ENCODE measurements at regions not wholly inside any gene's neighbourhood (a gene's known extent, or its start where the extent isn't known, plus 50 kb on each side); places are given as distances from the start of the nearest gene placed in this dataset.

DNA sequence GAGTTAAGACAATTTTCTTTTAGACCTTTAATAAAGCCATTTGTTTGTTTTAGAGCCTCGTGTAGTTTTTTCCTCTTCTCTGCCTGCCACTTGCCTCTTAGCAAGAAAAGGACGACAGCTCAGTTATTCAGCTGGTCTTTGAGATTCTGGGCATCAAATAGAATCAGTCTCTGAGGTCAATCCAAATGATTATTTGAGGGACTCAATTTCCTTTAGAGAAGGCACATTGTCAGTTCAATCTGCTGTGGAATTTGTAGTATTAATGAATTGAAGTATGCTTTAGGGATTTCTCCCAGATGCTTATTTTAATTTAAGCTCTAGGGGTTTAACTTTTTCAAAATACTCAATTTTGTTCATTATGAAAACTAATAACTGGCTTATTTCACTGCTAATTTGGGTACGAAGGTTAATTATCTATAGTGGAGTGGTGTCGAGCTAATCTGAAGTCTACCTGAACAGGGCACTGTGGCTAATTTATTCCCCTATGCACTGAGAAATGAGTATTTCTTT lies 841.2 kb upstream of the AUTS2 start:
- DNase-seq, result no peak
- H3K4me3 ChIP-seq, result no peak overlapping the region
- TF ChIP-seq POLR2A (IDR thresholded peaks at IDR 0.05), result no peak
- TF ChIP-seq, protein P1, sequence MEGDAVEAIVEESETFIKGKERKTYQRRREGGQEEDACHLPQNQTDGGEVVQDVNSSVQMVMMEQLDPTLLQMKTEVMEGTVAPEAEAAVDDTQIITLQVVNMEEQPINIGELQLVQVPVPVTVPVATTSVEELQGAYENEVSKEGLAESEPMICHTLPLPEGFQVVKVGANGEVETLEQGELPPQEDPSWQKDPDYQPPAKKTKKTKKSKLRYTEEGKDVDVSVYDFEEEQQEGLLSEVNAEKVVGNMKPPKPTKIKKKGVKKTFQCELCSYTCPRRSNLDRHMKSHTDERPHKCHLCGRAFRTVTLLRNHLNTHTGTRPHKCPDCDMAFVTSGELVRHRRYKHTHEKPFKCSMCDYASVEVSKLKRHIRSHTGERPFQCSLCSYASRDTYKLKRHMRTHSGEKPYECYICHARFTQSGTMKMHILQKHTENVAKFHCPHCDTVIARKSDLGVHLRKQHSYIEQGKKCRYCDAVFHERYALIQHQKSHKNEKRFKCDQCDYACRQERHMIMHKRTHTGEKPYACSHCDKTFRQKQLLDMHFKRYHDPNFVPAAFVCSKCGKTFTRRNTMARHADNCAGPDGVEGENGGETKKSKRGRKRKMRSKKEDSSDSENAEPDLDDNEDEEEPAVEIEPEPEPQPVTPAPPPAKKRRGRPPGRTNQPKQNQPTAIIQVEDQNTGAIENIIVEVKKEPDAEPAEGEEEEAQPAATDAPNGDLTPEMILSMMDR (IDR thresholded peaks at IDR 0.05), result no peak
- WGBS, 2 donors, result 55 to 56% methylated on average over 4 of the region's 4 CpGs
- H3K27me3 ChIP-seq, result peaks cover 0 to 6% (median 0%) of the 10 kb centered on the region in 4 donors
- H3K27ac ChIP-seq, result no peak overlapping the region
- intact Hi-C loops (cut with DNase I), result no loop called here
- no peaks in the 10 kb centered on the region for H3K4me1 ChIP-seq
- H3K36me3 ChIP-seq, result no peaks in the 10 kb centered on the region
- H3K9me3 ChIP-seq, result no peaks in the 10 kb centered on the region

- Histone ChIP-seq H3K9me3 (peaks cover 0 to 17% (median 9%) of the 10 kb centered on the region in 3 donors), H3K27ac (no peak overlapping the region), H3K27me3 (peaks cover 0 to 3% (median 0%) of the 10 kb centered on the region in 4 donors), H3K4me3 (no peak overlapping the region), H3K36me3 (no peaks in the 10 kb centered on the region), H3K4me1 (no peaks in the 10 kb centered on the region)
- TF ChIP-seq, protein P1 (IDR thresholded peaks at IDR 0.05), result no peak
- TF ChIP-seq POLR2A (IDR thresholded peaks at IDR 0.05), result no peak
- WGBS, 2 donors, result 63 to 67% methylated on average over 3 of the region's 3 CpGs
- intact Hi-C loops (cut with DNase I), result no loop called here
- DNase-seq, result no peak
Observed at GRCh38 chr7:68760556-68760955, 837.7 kb upstream of the AUTS2 start.

GRCh38 chr7:68767462-68767861 lies 830.8 kb upstream of the AUTS2 start:
- Histone ChIP-seq H3K4me1 (no peaks in the 10 kb centered on the region), H3K36me3 (no peaks in the 10 kb centered on the region), H3K27me3 (peaks cover 0 to 3% (median 0%) of the 10 kb centered on the region in 4 donors), H3K27ac (no peak overlapping the region), H3K9me3 (peaks cover 0 to 15% (median 8%) of the 10 kb centered on the region in 3 donors), H3K4me3 (no peak overlapping the region)
- DNase-seq, result no peak
- intact Hi-C loops (cut with DNase I), result no loop called here
- no peak for TF ChIP-seq POLR2A (IDR thresholded peaks at IDR 0.05)
- WGBS, 2 donors, result 63 to 78% methylated on average over 4 of the region's 4 CpGs

DNA sequence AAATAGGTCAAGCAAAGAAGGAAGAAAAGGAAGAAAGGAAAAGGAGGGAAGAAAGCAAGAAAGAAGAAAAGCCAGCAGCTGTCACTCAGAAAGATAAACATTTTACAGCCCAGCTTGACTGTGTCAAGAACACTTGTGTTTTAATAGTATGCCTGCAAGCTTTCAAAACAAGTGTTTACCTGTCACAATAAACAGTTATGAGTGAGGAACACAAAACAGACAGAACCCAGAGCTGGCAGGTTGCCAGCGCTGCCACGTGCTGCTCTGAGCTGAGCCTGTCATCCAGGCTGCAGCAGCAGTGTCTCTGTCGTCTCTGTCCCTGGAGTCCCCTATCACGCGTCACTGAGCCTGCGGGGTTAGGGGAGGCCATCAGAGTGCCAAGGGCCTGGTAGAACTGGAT lies 827.6 kb upstream of the AUTS2 start:
- Histone ChIP-seq H3K4me3 (no peak overlapping the region), H3K9me3 (no peaks in the 10 kb centered on the region), H3K36me3 (no peaks in the 10 kb centered on the region), H3K4me1 (no peaks in the 10 kb centered on the region), H3K27me3 (no peaks in the 10 kb centered on the region), H3K27ac (no peak overlapping the region)
- TF ChIP-seq POLR2A (IDR thresholded peaks at IDR 0.05), result no peak
- TF ChIP-seq, protein P1 (IDR thresholded peaks at IDR 0.05), result no peak
- WGBS, 2 donors, result 19 to 48% methylated on average over 3 to 6 of the region's 6 CpGs
- intact Hi-C loops (cut with DNase I), result no loop called here
- no peak for DNase-seq

DNA sequence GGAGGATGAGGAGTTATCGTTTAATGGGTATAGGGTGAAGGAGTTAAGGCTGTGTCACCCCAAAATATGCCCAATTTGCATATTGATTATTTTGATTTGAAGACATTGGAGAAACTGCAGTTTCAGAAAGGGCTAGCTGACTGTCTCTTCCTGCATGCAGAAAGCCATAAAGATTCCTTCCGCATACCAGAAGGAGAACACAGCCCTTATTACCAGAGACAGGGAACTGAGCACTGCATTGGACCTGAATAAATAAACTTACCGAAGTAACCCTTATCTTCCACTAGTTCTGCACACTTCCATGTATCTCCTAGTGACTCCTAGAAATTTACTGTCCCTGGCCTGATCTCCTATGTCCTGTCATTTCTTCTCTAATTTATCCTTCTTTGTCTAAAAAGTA lies 821.9 kb upstream of the AUTS2 start:
- H3K27me3 ChIP-seq, result no peaks in the 10 kb centered on the region
- H3K4me1 ChIP-seq, result no peaks in the 10 kb centered on the region
- H3K4me3 ChIP-seq, result no peak overlapping the region
- no peaks in the 10 kb centered on the region for H3K36me3 ChIP-seq
- H3K27ac ChIP-seq, result no peak overlapping the region
- no peak for TF ChIP-seq POLR2A (IDR thresholded peaks at IDR 0.05)
- TF ChIP-seq, protein P1 (IDR thresholded peaks at IDR 0.05), result no peak
- no peak for DNase-seq
- intact Hi-C loops (cut with DNase I), result no loop called here
- H3K9me3 ChIP-seq, result no peaks in the 10 kb centered on the region
- WGBS, 2 donors, result 70 to 71% methylated on average over 3 of the region's 3 CpGs

- H3K27me3 ChIP-seq, result no peaks in the 10 kb centered on the region
- no peaks in the 10 kb centered on the region for H3K4me1 ChIP-seq
- H3K27ac ChIP-seq, result no peak overlapping the region
- no peak for DNase-seq
- no peaks in the 10 kb centered on the region for H3K36me3 ChIP-seq
- intact Hi-C loops (cut with DNase I), result no loop called here
- 63 to 74% methylated on average over 3 of the region's 3 CpGs for WGBS, 2 donors
- TF ChIP-seq POLR2A (IDR thresholded peaks at IDR 0.05), result no peak
- TF ChIP-seq, protein P1 (IDR thresholded peaks at IDR 0.05), result no peak
- no peak overlapping the region for H3K4me3 ChIP-seq
- H3K9me3 ChIP-seq, result no peaks in the 10 kb centered on the region
Observed at GRCh38 chr7:68783684-68784083, 814.6 kb upstream of the AUTS2 start.
